Ascending aorta (tissue), 2 donors: ENCODE measurements at regions not wholly inside any gene's neighbourhood (a gene's known extent, or its start where the extent isn't known, plus 50 kb on each side); places are given as distances from the start of the nearest gene placed in this dataset.

Source experiments
- DNase-seq, 2 donors: peaks; one replicate each; pipeline ENCODE4 v3.0.0-alpha.2; 2019; ENCODE audit warnings: low spot score in 2 of 2
- H3K27ac ChIP-seq, 2 donors: fragments of 200-600 bp; sonication (generic); one replicate each; pipeline ENCODE4 v1.5.1; 2016 to 2017; ENCODE audit warnings: mild to moderate bottlenecking in 1 of 2
- H3K27me3 ChIP-seq: fragments of 200-600 bp; sonication (generic); one replicate; pipeline ENCODE4 v1.5.1; 2017
- H3K36me3 ChIP-seq, 2 donors: fragments of 200-600 bp; sonication (generic); one replicate each; pipeline ENCODE4 v1.5.1; 2016
- H3K4me1 ChIP-seq, 2 donors: fragments of 200-600 bp; sonication (generic); one replicate each; pipeline ENCODE4 v1.5.1; 2016 to 2017; ENCODE audit warnings: mild to moderate bottlenecking in 1 of 2
- H3K4me3 ChIP-seq, 2 donors: fragments of 200-600 bp; sonication (generic); one replicate each; pipeline ENCODE4 v1.5.1; 2016 to 2017; ENCODE audit warnings: mild to moderate bottlenecking in 1 of 2
- H3K9me3 ChIP-seq, 2 donors: fragments of 200-600 bp; sonication (generic); one replicate each; pipeline ENCODE4 v1.5.1; 2016
- CTCF ChIP-seq, 3 experiments: fragments of 200-600 bp in 2 of 3; fragments of 450-650 bp in 1 of 3; sonication (generic) in 2 of 3; IDR thresholded peaks; one replicate each; pipeline ENCODE4 v1.5.1; 2016 to 2019; ENCODE audit warnings: antibody characterized with exemption in 3 of 3, mild to moderate bottlenecking in 1 of 3, moderate library complexity in 1 of 3
- intact Hi-C: fragments of 100-400 bp; cut with DNase I; formaldehyde crosslinking; loops from one replicate; pipeline ENCODE4 v1.15.1; 2023

GRCh38 chr22:47576908-47577307 lies 814.5 kb downstream of the TBC1D22A start:
- intact Hi-C loops, result no loop called here

GRCh38 chr22:47575291-47575690 lies 812.8 kb downstream of the TBC1D22A start:
- intact Hi-C loops, result no loop called here
- Histone ChIP-seq H3K36me3 (no peaks in the 10 kb centered on the region), H3K27me3 (no peaks in the 10 kb centered on the region), H3K4me1 (no peaks in the 10 kb centered on the region), H3K4me3 (no peak overlapping the region), H3K27ac (no peak overlapping the region), H3K9me3 (no peaks in the 10 kb centered on the region)
- no peak for TF ChIP-seq CTCF (IDR thresholded peaks at IDR 0.05)
- no peak for DNase-seq

More at GRCh38 chr22:47576908-47577307, 814.5 kb downstream of the TBC1D22A start:
- no peak for DNase-seq
- Histone ChIP-seq H3K4me1 (no peaks in the 10 kb centered on the region), H3K27ac (no peak overlapping the region), H3K36me3 (no peaks in the 10 kb centered on the region), H3K4me3 (no peak overlapping the region), H3K27me3 (no peaks in the 10 kb centered on the region), H3K9me3 (no peaks in the 10 kb centered on the region)
- no peak for TF ChIP-seq CTCF (IDR thresholded peaks at IDR 0.05)

GRCh38 chr22:47574556-47574955 lies 812.1 kb downstream of the TBC1D22A start:
- Histone ChIP-seq H3K9me3 (no peaks in the 10 kb centered on the region), H3K4me3 (no peak overlapping the region), H3K4me1 (no peaks in the 10 kb centered on the region), H3K36me3 (no peaks in the 10 kb centered on the region), H3K27me3 (no peaks in the 10 kb centered on the region), H3K27ac (no peak overlapping the region)
- no peak for TF ChIP-seq CTCF (IDR thresholded peaks at IDR 0.05)
- DNase-seq, result no peak
- intact Hi-C loops, result no loop called here

- no peaks in the 10 kb centered on the region for H3K36me3 ChIP-seq
- H3K27me3 ChIP-seq, result no peaks in the 10 kb centered on the region
- no peaks in the 10 kb centered on the region for H3K4me1 ChIP-seq
- H3K4me3 ChIP-seq, result no peak overlapping the region
- H3K27ac ChIP-seq, result no peak overlapping the region
- no peak for TF ChIP-seq CTCF (IDR thresholded peaks at IDR 0.05)
- no peaks in the 10 kb centered on the region for H3K9me3 ChIP-seq
- intact Hi-C loops, result no loop called here
- DNase-seq, result no peak
Measured at GRCh38 chr22:47573141-47573540, 810.7 kb downstream of the TBC1D22A start.

- Histone ChIP-seq H3K36me3 (no peaks in the 10 kb centered on the region), H3K27ac (no peak overlapping the region), H3K9me3 (no peaks in the 10 kb centered on the region), H3K4me1 (no peaks in the 10 kb centered on the region), H3K4me3 (no peak overlapping the region), H3K27me3 (no peaks in the 10 kb centered on the region)
- no peak for DNase-seq
- intact Hi-C loops, result no loop called here
- no peak for TF ChIP-seq CTCF (IDR thresholded peaks at IDR 0.05)
Measured at GRCh38 chr22:47572443-47572842, 810.0 kb downstream of the TBC1D22A start.

- no peaks in the 10 kb centered on the region for H3K36me3 ChIP-seq
- no peak overlapping the region for H3K27ac ChIP-seq
- intact Hi-C loops, result no loop called here
- no peak for TF ChIP-seq CTCF (IDR thresholded peaks at IDR 0.05)
- DNase-seq, result no peak
- H3K4me3 ChIP-seq, result no peak overlapping the region
- no peaks in the 10 kb centered on the region for H3K27me3 ChIP-seq
- H3K9me3 ChIP-seq, result no peaks in the 10 kb centered on the region
- no peaks in the 10 kb centered on the region for H3K4me1 ChIP-seq
Measured at GRCh38 chr22:47571616-47572015, 809.2 kb downstream of the TBC1D22A start.
